MCF 10A (cell line): ENCODE measurements at regions not wholly inside any gene's neighbourhood (a gene's known extent, or its start where the extent isn't known, plus 50 kb on each side); places are given as distances from the start of the nearest gene placed in this dataset.

Experiments used
- BruUV-seq: library from RNA; stranded (reverse); fragments of 400-500 nt; replicated peaks from 2 replicates; lab custom pipeline; 2021; lab: Mats Ljungman, UMichigan
- CTCF ChIA-PET: fragments of 300-600 bp; sonication (Branson Sonifier 250); formaldehyde crosslinking; extraction: SDS; loops from one replicate; lab custom pipeline; 2021; ENCODE audit warnings: antibody characterized with exemption, inconsistent platforms; lab: Yijun Ruan, JAX
- POLR2A ChIA-PET: fragments of 300-600, 350-650 bp; sonication (Branson Sonifier 250); formaldehyde crosslinking; extraction: SDS; loops from one replicate; lab custom pipeline; 2020; ENCODE audit warnings: antibody characterized with exemption, inconsistent platforms; lab: Yijun Ruan, JAX
- DNase-seq: peaks from one replicate; pipeline ENCODE4 v3.0.0-alpha.2; 2018; ENCODE audit not compliant: unreplicated experiment
- H3K27ac Mint-ChIP-seq: one replicate; pipeline ENCODE4 v1.8.0; 2022; ENCODE audit warnings: mild to moderate bottlenecking, low read depth, mixed read lengths; ENCODE audit not compliant: unreplicated experiment
- H3K27me3 Mint-ChIP-seq: one replicate; pipeline ENCODE4 v1.8.0; 2022; ENCODE audit warnings: mixed read lengths; ENCODE audit not compliant: insufficient read depth, unreplicated experiment
- H3K36me3 Mint-ChIP-seq: one replicate; pipeline ENCODE4 v1.8.0; 2022; ENCODE audit warnings: mild to moderate bottlenecking, moderate library complexity, mixed read lengths; ENCODE audit not compliant: insufficient read depth, unreplicated experiment
- H3K4me1 Mint-ChIP-seq: one replicate; pipeline ENCODE4 v1.8.0; 2022; ENCODE audit warnings: mixed read lengths; ENCODE audit not compliant: insufficient read depth, unreplicated experiment
- H3K4me3 Mint-ChIP-seq: one replicate; pipeline ENCODE4 v1.8.0; 2022; ENCODE audit warnings: mild to moderate bottlenecking, moderate library complexity, mixed read lengths; ENCODE audit not compliant: unreplicated experiment
- H3K9me3 Mint-ChIP-seq: one replicate; pipeline ENCODE4 v1.8.0; 2022; ENCODE audit warnings: mixed read lengths; ENCODE audit not compliant: unreplicated experiment
- CTCF ChIP-seq: fragments of 200-600 bp; IDR thresholded peaks from one replicate; pipeline ENCODE4 v1.8.0; 2022; ENCODE audit warnings: antibody characterized with exemption, mild to moderate bottlenecking; ENCODE audit not compliant: unreplicated experiment
- intact Hi-C: fragments of 100-400 bp; cut with micrococcal nuclease; formaldehyde crosslinking; loops from 2 replicates; pipeline ENCODE4 v1.14.1; 2022

- H3K4me3 Mint-ChIP-seq, result no peak overlapping the region
- no peaks in the 10 kb centered on the region for H3K27me3 Mint-ChIP-seq
- DNase-seq, result no peak
- no TSS peak for BruUV-seq
- no peaks in the 10 kb centered on the region for H3K36me3 Mint-ChIP-seq
- intact Hi-C loops, result no loop called here
- no peaks in the 10 kb centered on the region for H3K9me3 Mint-ChIP-seq
- POLR2A ChIA-PET, result interaction anchor here (0.6 kb wide), 1 partner anchor 11 kb away, joined by 3 read pairs; no protein-coding TSS in a partner anchor
- H3K4me1 Mint-ChIP-seq, result peaks cover 6% of the 10 kb centered on the region
- CTCF ChIA-PET, result no interaction called here
- TF ChIP-seq CTCF, result no peak
- no peak overlapping the region for H3K27ac Mint-ChIP-seq
These were observed 251.7 kb upstream of the DPYD start for GRCh38 chr1:98172578-98172977.

- no peaks in the 10 kb centered on the region for H3K36me3 Mint-ChIP-seq
- no peaks in the 10 kb centered on the region for H3K9me3 Mint-ChIP-seq
- ChIA-PET POLR2A (no interaction called here), CTCF (no interaction called here)
- DNase-seq, result no peak
- no peak for TF ChIP-seq CTCF
- no peaks in the 10 kb centered on the region for H3K27me3 Mint-ChIP-seq
- no peak overlapping the region for H3K4me3 Mint-ChIP-seq
- peaks cover 6% of the 10 kb centered on the region for H3K4me1 Mint-ChIP-seq
- intact Hi-C loops, result no loop called here
- H3K27ac Mint-ChIP-seq, result no peak overlapping the region
- no TSS peak for BruUV-seq
These were observed 251.2 kb upstream of the DPYD start for GRCh38 chr1:98172022-98172421.

GRCh38 chr1:98164509-98164908, 243.7 kb upstream of the DPYD start:
- BruUV-seq, result no TSS peak
- no peaks in the 10 kb centered on the region for H3K4me1 Mint-ChIP-seq
- no peaks in the 10 kb centered on the region for H3K9me3 Mint-ChIP-seq
- ChIA-PET POLR2A (no interaction called here), CTCF (no interaction called here)
- H3K27me3 Mint-ChIP-seq, result no peaks in the 10 kb centered on the region
- H3K36me3 Mint-ChIP-seq, result no peaks in the 10 kb centered on the region
- TF ChIP-seq CTCF, result no peak
- no peak for DNase-seq
- intact Hi-C loops, result no loop called here
- no peak overlapping the region for H3K27ac Mint-ChIP-seq
- H3K4me3 Mint-ChIP-seq, result no peak overlapping the region

- Mint-ChIP-seq H3K4me1 (no peaks in the 10 kb centered on the region), H3K27ac (no peak overlapping the region), H3K36me3 (no peaks in the 10 kb centered on the region), H3K9me3 (peaks cover 7% of the 10 kb centered on the region), H3K27me3 (no peaks in the 10 kb centered on the region), H3K4me3 (no peak overlapping the region)
- intact Hi-C loops, result no loop called here
- CTCF ChIA-PET, result interaction anchor here (0.5 kb wide), 1 partner anchor 1117 kb away, joined by 3 read pairs; no protein-coding TSS in a partner anchor
- BruUV-seq, result no TSS peak
- DNase-seq, result no peak
- POLR2A ChIA-PET, result no interaction called here
- TF ChIP-seq CTCF, result no peak
These were observed 236.9 kb upstream of the DPYD start for GRCh38 chr1:98157524-98158313.
